ENCODE measurements at regions not wholly inside any gene's neighbourhood (a gene's known extent, or its start where the extent isn't known, plus 50 kb on each side); places are given as distances from the start of the nearest gene placed in this dataset.

DNA sequence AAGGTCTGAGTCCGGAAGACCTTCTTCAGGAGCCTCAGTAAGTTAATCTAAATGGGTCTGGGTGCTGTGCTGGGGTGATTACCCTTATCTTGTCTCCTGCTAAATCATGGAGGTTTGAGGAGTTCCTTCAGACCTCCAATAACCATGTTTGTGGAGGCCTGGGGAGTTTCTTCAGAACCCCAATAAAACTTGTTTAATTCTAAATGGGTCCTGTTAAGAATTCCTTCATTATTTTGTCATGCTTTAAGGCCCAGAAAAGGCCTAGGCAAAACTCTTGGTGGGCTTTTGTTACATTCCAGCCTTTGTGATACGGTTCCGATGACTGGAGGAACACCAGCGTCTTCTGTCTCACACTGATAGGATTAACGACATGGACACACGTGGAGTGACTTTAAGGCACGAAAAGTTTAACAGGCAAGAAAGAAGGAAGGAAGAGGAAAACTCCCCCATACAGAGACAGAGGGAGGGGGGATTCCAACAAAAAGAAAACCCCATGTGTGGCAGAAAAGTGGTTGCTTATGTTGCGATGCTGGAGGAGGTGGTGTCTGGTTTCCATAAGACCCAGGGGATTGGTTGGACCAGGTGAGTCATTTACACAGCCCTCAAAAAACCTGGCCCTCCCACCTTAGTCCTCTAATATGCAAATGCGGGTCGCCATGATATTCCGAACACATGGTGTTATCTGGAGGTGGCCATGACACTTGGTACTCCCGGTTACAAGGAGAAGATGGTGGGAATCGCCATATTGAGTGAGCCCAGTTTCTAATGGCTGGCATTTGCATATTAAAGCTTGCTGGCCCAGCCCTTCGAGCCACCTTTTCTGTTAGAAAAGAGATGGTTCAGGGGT, 72.6 kb upstream of the MFGE8 start (continued):
- TF ChIP-seq PURB (CRISPR knock-in tag; IDR thresholded peaks at IDR 0.05; ENCODE audit: low read depth): no peak
- TF ChIP-seq ZNF589 (CRISPR knock-in tag; IDR thresholded peaks at IDR 0.05; ENCODE audit: low read depth): peak; percentile 92
- no peak for TF ChIP-seq NELFE (IDR thresholded peaks at IDR 0.05; ENCODE audit: insufficient read depth, insufficient read length)
- no peak for TF ChIP-seq NFIX (CRISPR knock-in tag; IDR thresholded peaks at IDR 0.05; ENCODE audit: low read depth)
- TF ChIP-seq, protein P1, sequence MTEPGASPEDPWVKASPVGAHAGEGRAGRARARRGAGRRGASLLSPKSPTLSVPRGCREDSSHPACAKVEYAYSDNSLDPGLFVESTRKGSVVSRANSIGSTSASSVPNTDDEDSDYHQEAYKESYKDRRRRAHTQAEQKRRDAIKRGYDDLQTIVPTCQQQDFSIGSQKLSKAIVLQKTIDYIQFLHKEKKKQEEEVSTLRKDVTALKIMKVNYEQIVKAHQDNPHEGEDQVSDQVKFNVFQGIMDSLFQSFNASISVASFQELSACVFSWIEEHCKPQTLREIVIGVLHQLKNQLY (CRISPR knock-in tag; conservative IDR thresholded peaks at IDR 0.05): no peak
- TF ChIP-seq, protein P2, sequence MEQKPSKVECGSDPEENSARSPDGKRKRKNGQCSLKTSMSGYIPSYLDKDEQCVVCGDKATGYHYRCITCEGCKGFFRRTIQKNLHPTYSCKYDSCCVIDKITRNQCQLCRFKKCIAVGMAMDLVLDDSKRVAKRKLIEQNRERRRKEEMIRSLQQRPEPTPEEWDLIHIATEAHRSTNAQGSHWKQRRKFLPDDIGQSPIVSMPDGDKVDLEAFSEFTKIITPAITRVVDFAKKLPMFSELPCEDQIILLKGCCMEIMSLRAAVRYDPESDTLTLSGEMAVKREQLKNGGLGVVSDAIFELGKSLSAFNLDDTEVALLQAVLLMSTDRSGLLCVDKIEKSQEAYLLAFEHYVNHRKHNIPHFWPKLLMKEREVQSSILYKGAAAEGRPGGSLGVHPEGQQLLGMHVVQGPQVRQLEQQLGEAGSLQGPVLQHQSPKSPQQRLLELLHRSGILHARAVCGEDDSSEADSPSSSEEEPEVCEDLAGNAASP (IDR thresholded peaks at IDR 0.05): no peak
- TF ChIP-seq, protein P3, sequence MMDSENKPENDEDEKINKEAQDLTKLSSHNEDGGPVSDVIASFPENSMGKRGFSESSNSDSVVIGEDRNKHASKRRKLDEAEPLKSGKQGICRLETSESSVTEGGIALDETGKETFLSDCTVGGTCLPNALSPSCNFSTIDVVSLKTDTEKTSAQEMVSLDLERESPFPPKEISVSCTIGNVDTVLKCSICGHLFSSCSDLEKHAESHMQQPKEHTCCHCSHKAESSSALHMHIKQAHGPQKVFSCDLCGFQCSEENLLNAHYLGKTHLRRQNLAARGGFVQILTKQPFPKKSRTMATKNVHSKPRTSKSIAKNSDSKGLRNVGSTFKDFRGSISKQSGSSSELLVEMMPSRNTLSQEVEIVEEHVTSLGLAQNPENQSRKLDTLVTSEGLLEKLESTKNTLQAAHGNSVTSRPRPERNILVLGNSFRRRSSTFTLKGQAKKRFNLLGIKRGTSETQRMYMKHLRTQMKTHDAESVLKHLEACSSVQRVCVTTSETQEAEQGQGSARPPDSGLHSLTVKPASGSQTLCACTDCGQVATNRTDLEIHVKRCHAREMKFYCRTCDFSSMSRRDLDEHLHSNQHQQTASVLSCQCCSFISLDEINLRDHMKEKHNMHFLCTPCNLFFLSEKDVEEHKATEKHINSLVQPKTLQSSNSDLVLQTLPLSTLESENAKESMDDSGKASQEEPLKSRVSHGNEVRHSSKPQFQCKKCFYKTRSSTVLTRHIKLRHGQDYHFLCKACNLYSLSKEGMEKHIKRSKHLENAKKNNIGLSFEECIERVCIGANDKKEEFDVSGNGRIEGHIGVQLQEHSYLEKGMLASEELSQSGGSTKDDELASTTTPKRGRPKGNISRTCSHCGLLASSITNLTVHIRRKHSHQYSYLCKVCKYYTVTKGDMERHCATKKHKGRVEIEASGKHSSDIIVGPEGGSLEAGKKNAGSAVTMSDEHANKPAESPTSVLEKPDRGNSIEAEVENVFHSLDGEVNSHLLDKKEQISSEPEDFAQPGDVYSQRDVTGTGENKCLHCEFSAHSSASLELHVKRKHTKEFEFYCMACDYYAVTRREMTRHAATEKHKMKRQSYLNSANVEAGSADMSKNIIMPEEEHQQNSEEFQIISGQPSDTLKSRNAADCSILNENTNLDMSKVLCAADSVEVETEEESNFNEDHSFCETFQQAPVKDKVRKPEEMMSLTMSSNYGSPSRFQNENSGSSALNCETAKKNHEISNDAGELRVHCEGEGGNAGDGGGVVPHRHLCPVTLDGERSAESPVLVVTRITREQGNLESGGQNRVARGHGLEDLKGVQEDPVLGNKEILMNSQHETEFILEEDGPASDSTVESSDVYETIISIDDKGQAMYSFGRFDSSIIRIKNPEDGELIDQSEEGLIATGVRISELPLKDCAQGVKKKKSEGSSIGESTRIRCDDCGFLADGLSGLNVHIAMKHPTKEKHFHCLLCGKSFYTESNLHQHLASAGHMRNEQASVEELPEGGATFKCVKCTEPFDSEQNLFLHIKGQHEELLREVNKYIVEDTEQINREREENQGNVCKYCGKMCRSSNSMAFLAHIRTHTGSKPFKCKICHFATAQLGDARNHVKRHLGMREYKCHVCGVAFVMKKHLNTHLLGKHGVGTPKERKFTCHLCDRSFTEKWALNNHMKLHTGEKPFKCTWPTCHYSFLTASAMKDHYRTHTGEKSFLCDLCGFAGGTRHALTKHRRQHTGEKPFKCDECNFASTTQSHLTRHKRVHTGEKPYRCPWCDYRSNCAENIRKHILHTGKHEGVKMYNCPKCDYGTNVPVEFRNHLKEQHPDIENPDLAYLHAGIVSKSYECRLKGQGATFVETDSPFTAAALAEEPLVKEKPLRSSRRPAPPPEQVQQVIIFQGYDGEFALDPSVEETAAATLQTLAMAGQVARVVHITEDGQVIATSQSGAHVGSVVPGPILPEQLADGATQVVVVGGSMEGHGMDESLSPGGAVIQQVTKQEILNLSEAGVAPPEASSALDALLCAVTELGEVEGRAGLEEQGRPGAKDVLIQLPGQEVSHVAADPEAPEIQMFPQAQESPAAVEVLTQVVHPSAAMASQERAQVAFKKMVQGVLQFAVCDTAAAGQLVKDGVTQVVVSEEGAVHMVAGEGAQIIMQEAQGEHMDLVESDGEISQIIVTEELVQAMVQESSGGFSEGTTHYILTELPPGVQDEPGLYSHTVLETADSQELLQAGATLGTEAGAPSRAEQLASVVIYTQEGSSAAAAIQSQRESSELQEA (IDR thresholded peaks at IDR 0.05; ENCODE audit: low read depth): no peak
- TF ChIP-seq, protein P4, sequence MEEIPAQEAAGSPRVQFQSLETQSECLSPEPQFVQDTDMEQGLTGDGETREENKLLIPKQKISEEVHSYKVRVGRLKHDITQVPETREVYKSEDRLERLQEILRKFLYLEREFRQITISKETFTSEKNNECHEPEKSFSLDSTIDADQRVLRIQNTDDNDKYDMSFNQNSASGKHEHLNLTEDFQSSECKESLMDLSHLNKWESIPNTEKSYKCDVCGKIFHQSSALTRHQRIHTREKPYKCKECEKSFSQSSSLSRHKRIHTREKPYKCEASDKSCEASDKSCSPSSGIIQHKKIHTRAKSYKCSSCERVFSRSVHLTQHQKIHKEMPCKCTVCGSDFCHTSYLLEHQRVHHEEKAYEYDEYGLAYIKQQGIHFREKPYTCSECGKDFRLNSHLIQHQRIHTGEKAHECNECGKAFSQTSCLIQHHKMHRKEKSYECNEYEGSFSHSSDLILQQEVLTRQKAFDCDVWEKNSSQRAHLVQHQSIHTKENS (CRISPR knock-in tag; IDR thresholded peaks at IDR 0.05): no peak
- TF ChIP-seq, protein P5, sequence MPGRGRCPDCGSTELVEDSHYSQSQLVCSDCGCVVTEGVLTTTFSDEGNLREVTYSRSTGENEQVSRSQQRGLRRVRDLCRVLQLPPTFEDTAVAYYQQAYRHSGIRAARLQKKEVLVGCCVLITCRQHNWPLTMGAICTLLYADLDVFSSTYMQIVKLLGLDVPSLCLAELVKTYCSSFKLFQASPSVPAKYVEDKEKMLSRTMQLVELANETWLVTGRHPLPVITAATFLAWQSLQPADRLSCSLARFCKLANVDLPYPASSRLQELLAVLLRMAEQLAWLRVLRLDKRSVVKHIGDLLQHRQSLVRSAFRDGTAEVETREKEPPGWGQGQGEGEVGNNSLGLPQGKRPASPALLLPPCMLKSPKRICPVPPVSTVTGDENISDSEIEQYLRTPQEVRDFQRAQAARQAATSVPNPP (IDR thresholded peaks at IDR 0.05; ENCODE audit: borderline replicate concordance, insufficient read depth, insufficient read length): no peak

Measured in K562 (cell line).